ENCODE measurements at regions not wholly inside any gene's neighbourhood (a gene's known extent, or its start where the extent isn't known, plus 50 kb on each side); places are given as distances from the start of the nearest gene placed in this dataset.
"Not testable (repeated sequence)": the region's sequence is repeated elsewhere in the genome, so short reads cannot be mapped to it uniquely, and the experiment has no call there.

GRCh38 chr18:44356566-44357157 lies 324.0 kb upstream of the SETBP1 start:
- DNase-seq: no peak

GRCh38 chr18:44358402-44358801 lies 322.3 kb upstream of the SETBP1 start:
- DNase-seq: no peak

- not testable (repeated sequence) for DNase-seq
These were observed 320.9 kb upstream of the SETBP1 start for GRCh38 chr18:44359741-44360140.

GRCh38 chr18:44362213-44362612 lies 318.5 kb upstream of the SETBP1 start:
- DNase-seq: not testable (repeated sequence)

GRCh38 chr18:44370861-44371260 lies 309.8 kb upstream of the SETBP1 start:
- DNase-seq: no peak

GRCh38 chr18:44374966-44375365 lies 305.7 kb upstream of the SETBP1 start:
- no peak for DNase-seq

- no peak for DNase-seq
These were observed 294.3 kb upstream of the SETBP1 start for GRCh38 chr18:44386401-44386800.

- no peak for DNase-seq
These were observed 292.4 kb upstream of the SETBP1 start for GRCh38 chr18:44388329-44388728.

GRCh38 chr18:44392933-44393332 lies 287.8 kb upstream of the SETBP1 start:
- no peak for DNase-seq

GRCh38 chr18:44393406-44393805 lies 287.3 kb upstream of the SETBP1 start:
- DNase-seq: no peak

- no peak for DNase-seq
These were observed 284.1 kb upstream of the SETBP1 start for GRCh38 chr18:44396550-44396949.

- no peak for DNase-seq
These were observed 271.6 kb upstream of the SETBP1 start for GRCh38 chr18:44409071-44409470.

GRCh38 chr18:44409515-44409914 lies 271.2 kb upstream of the SETBP1 start:
- no peak for DNase-seq

- DNase-seq: no peak
These were observed 269.9 kb upstream of the SETBP1 start for GRCh38 chr18:44410740-44411139.

GRCh38 chr18:44411262-44411905 lies 269.3 kb upstream of the SETBP1 start:
- no peak for DNase-seq

- no peak for DNase-seq
These were observed 268.7 kb upstream of the SETBP1 start for GRCh38 chr18:44411976-44412375.

- DNase-seq: no peak
These were observed 256.7 kb upstream of the SETBP1 start for GRCh38 chr18:44423814-44424644.

GRCh38 chr18:44424645-44425035 lies 256.0 kb upstream of the SETBP1 start:
- DNase-seq: no peak

- DNase-seq: no peak
These were observed 255.5 kb upstream of the SETBP1 start for GRCh38 chr18:44425161-44425560.

- no peak for DNase-seq
These were observed 243.1 kb upstream of the SETBP1 start for GRCh38 chr18:44437603-44438002.

- DNase-seq: no peak
These were observed 230.5 kb upstream of the SETBP1 start for GRCh38 chr18:44450226-44450625.

GRCh38 chr18:44452346-44452745 lies 228.3 kb upstream of the SETBP1 start:
- DNase-seq: no peak

GRCh38 chr18:44453505-44453904 lies 227.2 kb upstream of the SETBP1 start:
- no peak for DNase-seq

GRCh38 chr18:44458777-44459176 lies 221.9 kb upstream of the SETBP1 start:
- DNase-seq: no peak
